Dendritic cell treated with granulocyte-macrophage colony-stimulating factor and Interleukin-4, amounts not matched to agents 40 ng/mL and 50 ng/mL, for 4 days (primary cell): ENCODE measurements at regions not wholly inside any gene's neighbourhood (a gene's known extent, or its start where the extent isn't known, plus 50 kb on each side); places are given as distances from the start of the nearest gene placed in this dataset.
"Not testable (repeated sequence)": the region's sequence is repeated elsewhere in the genome, so short reads cannot be mapped to it uniquely, and the experiment has no call there.

Experiments
- H3K27ac Mint-ChIP-seq: one replicate; pipeline ENCODE4 v1.8.0; 2022; ENCODE audit warnings: mild to moderate bottlenecking, mixed read lengths
- H3K27me3 Mint-ChIP-seq: one replicate; pipeline ENCODE4 v1.8.0; 2022; ENCODE audit warnings: mild to moderate bottlenecking, mixed read lengths
- H3K36me3 Mint-ChIP-seq: one replicate; pipeline ENCODE4 v1.8.0; 2022; ENCODE audit warnings: low read depth, mixed read lengths
- H3K4me1 Mint-ChIP-seq: one replicate; pipeline ENCODE4 v1.8.0; 2022; ENCODE audit warnings: low read depth, mixed read lengths
- H3K4me3 Mint-ChIP-seq: one replicate; pipeline ENCODE4 v1.8.0; 2022; ENCODE audit warnings: mild to moderate bottlenecking, moderate library complexity, mixed read lengths
- H3K9me3 Mint-ChIP-seq: one replicate; pipeline ENCODE4 v1.8.0; 2022; ENCODE audit warnings: mixed read lengths
- intact Hi-C: fragments of 100-400 bp; cut with micrococcal nuclease; formaldehyde crosslinking; loops from one replicate; pipeline ENCODE4 v1.15.0; 2022

GRCh38 chr2:187775196-187775595 is 221.0 kb upstream of the TFPI start:
- no peaks in the 10 kb centered on the region for H3K27me3 Mint-ChIP-seq
- no peak overlapping the region for H3K27ac Mint-ChIP-seq
- H3K4me1 Mint-ChIP-seq, result no peaks in the 10 kb centered on the region
- intact Hi-C loops, result no loop called here
- H3K4me3 Mint-ChIP-seq, result no peak overlapping the region
- no peaks in the 10 kb centered on the region for H3K36me3 Mint-ChIP-seq
- peaks cover 8% of the 10 kb centered on the region for H3K9me3 Mint-ChIP-seq

DNA sequence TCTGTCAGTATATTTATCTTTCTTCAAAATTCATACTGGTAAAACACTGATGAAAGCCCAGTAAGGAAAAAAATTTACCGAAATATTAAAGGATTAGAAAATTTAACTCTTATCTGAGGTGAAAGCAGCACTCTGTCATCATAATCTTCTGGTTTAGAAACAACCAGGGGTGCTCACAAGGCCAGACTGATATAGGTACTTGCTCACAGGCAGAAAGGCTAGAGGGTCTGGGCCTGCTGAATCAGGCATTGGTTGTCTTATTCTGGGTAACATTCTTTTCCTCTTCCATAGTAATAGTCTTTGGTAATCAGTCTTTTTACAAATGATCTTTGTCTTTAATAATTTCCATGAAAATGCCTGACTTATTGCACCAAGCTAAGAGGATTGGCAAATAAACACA is 221.4 kb upstream of the TFPI start:
- intact Hi-C loops, result no loop called here
- H3K4me1 Mint-ChIP-seq, result no peaks in the 10 kb centered on the region
- peaks cover 8% of the 10 kb centered on the region for H3K9me3 Mint-ChIP-seq
- H3K27ac Mint-ChIP-seq, result no peak overlapping the region
- no peaks in the 10 kb centered on the region for H3K36me3 Mint-ChIP-seq
- no peak overlapping the region for H3K4me3 Mint-ChIP-seq
- no peaks in the 10 kb centered on the region for H3K27me3 Mint-ChIP-seq

DNA sequence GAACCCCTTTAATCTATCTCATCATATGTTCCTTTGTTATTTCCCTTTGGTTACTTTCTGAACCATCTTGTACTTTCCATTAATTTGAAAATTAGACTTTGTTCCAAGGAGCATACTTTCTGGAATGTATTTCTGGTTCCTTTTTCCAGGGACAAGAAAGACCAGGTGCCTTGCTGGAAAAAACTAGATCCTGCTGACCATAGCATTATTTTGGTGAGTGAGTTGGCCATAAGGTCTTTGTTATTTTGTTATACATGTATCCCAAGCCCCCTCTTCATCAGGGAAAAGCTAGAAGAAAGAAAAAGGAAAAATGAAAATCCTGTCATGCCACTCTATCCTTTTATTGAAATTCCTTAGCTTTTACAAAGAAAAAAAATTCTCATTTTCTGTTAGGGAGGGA is 228.1 kb upstream of the TFPI start:
- Mint-ChIP-seq H3K4me1 (no peaks in the 10 kb centered on the region), H3K9me3 (no peaks in the 10 kb centered on the region), H3K27me3 (no peaks in the 10 kb centered on the region), H3K27ac (no peak overlapping the region), H3K36me3 (no peaks in the 10 kb centered on the region), H3K4me3 (no peak overlapping the region)
- intact Hi-C loops, result no loop called here

DNA sequence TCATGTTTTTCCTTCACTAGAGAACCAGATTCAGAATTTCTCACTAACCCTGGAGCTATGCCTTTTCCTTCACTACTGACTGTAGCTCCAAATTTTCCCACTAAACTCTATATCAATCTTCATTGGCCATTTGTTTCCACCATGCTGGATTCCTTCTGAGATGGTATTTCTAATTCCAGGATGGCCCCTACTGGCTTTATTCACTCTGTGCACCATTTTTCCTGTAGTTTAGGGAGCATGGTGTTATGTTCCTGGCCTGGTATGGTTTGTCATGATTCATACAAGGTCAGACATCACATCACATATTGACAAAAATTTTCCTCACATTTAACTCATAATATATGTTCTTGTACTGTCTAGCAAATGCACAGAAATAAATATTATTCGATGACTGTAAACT is 229.2 kb upstream of the TFPI start:
- no peaks in the 10 kb centered on the region for H3K9me3 Mint-ChIP-seq
- intact Hi-C loops, result no loop called here

GRCh38 chr2:187784138-187784537 is 229.9 kb upstream of the TFPI start:
- intact Hi-C loops, H3K4me1 Mint-ChIP-seq, H3K9me3 Mint-ChIP-seq, H3K27ac Mint-ChIP-seq, H3K36me3 Mint-ChIP-seq, H3K27me3 Mint-ChIP-seq, H3K4me3 Mint-ChIP-seq: not testable (repeated sequence)

More for the DNA sequence above, 229.2 kb upstream of the TFPI start:
- no peak overlapping the region for H3K27ac Mint-ChIP-seq
- H3K27me3 Mint-ChIP-seq, result no peaks in the 10 kb centered on the region
- no peaks in the 10 kb centered on the region for H3K36me3 Mint-ChIP-seq
- no peak overlapping the region for H3K4me3 Mint-ChIP-seq
- no peaks in the 10 kb centered on the region for H3K4me1 Mint-ChIP-seq

DNA sequence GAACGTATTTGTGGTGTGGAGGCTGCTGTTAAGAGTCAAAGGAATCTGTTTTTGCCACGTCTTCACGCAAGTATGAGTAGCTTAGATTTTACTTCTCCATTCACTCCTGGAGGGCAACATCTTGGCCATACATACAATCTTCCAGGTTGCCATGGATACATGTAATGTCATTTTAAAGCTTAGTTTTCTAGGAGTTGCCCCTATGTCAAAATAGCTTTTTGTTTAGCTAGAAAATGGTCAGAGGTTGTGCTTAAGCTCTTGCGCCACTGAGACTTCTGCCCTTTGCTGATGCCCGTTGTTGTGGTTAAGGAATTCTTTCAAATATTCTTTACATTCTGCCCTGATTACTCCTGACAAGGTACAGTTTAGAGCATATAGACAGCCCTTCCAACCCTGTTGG is 245.4 kb upstream of the TFPI start:
- H3K4me3 Mint-ChIP-seq, result no peak overlapping the region
- H3K27ac Mint-ChIP-seq, result no peak overlapping the region
- no peaks in the 10 kb centered on the region for H3K4me1 Mint-ChIP-seq
- H3K36me3 Mint-ChIP-seq, result no peaks in the 10 kb centered on the region
- intact Hi-C loops, result no loop called here
- H3K27me3 Mint-ChIP-seq, result no peaks in the 10 kb centered on the region
- peaks cover 18% of the 10 kb centered on the region for H3K9me3 Mint-ChIP-seq

DNA sequence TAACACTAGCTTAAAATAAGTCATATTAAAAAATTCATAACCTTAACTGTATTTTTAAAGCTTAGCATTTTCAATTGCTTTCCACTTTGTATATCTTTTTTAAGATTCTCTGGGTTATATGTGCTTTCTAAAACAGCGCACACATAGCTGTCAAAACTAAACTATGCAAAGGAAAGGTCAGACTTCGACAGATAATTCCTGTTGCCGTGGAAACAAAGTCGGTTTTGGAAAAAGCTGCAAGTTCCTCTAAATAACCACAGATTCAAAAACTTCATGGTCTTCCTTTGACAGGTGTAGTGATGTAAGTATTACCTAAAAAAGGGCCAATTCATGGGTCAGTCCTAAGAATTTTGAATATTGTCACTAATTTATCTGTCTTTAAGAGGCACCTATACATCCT is 249.6 kb upstream of the TFPI start:
- Mint-ChIP-seq H3K4me1 (no peaks in the 10 kb centered on the region), H3K27ac (no peak overlapping the region), H3K36me3 (no peaks in the 10 kb centered on the region), H3K4me3 (no peak overlapping the region), H3K9me3 (peaks cover 24% of the 10 kb centered on the region), H3K27me3 (no peaks in the 10 kb centered on the region)
- intact Hi-C loops, result no loop called here

GRCh38 chr2:187815113-187815512 is 260.9 kb upstream of the TFPI start:
- H3K27me3 Mint-ChIP-seq, result no peaks in the 10 kb centered on the region
- H3K4me1 Mint-ChIP-seq, result no peaks in the 10 kb centered on the region
- intact Hi-C loops, result no loop called here
- H3K4me3 Mint-ChIP-seq, result no peak overlapping the region
- H3K27ac Mint-ChIP-seq, result no peak overlapping the region
- no peaks in the 10 kb centered on the region for H3K36me3 Mint-ChIP-seq
- H3K9me3 Mint-ChIP-seq, result peaks cover 12% of the 10 kb centered on the region

GRCh38 chr2:187819624-187820023 is 265.4 kb upstream of the TFPI start:
- H3K4me1 Mint-ChIP-seq, result no peaks in the 10 kb centered on the region
- intact Hi-C loops, result no loop called here
- no peaks in the 10 kb centered on the region for H3K36me3 Mint-ChIP-seq
- H3K4me3 Mint-ChIP-seq, result no peak overlapping the region
- H3K9me3 Mint-ChIP-seq, result peaks cover 12% of the 10 kb centered on the region
- H3K27me3 Mint-ChIP-seq, result no peaks in the 10 kb centered on the region
- H3K27ac Mint-ChIP-seq, result no peak overlapping the region

GRCh38 chr2:187825108-187825507 is 270.9 kb upstream of the TFPI start:
- peaks cover 8% of the 10 kb centered on the region for H3K9me3 Mint-ChIP-seq
- no peaks in the 10 kb centered on the region for H3K4me1 Mint-ChIP-seq
- no peaks in the 10 kb centered on the region for H3K36me3 Mint-ChIP-seq
- intact Hi-C loops, result no loop called here
- no peak overlapping the region for H3K4me3 Mint-ChIP-seq
- H3K27me3 Mint-ChIP-seq, result no peaks in the 10 kb centered on the region
- no peak overlapping the region for H3K27ac Mint-ChIP-seq

- H3K9me3 Mint-ChIP-seq, result peaks cover 8% of the 10 kb centered on the region
- H3K4me3 Mint-ChIP-seq, result no peak overlapping the region
- no peaks in the 10 kb centered on the region for H3K27me3 Mint-ChIP-seq
- intact Hi-C loops, result no loop called here
- H3K4me1 Mint-ChIP-seq, result no peaks in the 10 kb centered on the region
- no peaks in the 10 kb centered on the region for H3K36me3 Mint-ChIP-seq
- H3K27ac Mint-ChIP-seq, result no peak overlapping the region
Observed at GRCh38 chr2:187826023-187826422, 271.8 kb upstream of the TFPI start.

DNA sequence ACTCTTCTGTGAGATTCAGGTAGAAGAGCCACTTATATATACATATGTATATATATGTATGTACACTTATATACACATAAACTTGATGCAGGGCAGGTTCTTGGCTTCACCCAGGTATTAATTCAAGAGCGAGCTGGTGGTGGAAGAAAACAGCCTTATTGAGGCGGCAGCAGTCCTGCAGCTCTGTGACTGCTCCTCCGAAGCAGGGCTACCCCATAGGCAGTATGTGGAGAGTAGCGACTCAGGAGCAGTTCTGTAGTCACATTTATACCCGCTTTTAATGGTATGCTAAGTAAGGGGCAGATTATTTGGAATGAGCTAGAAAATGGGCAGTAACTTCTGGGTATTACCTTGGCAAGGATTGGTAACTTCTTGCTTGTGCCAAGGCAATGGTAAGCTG is 280.6 kb upstream of the TFPI start:
- intact Hi-C loops, result no loop called here

GRCh38 chr2:187838690-187839089 is 284.5 kb upstream of the TFPI start:
- intact Hi-C loops, result no loop called here
- Mint-ChIP-seq H3K4me3 (no peak overlapping the region), H3K27me3 (no peaks in the 10 kb centered on the region), H3K27ac (no peak overlapping the region), H3K9me3 (no peaks in the 10 kb centered on the region), H3K4me1 (no peaks in the 10 kb centered on the region), H3K36me3 (no peaks in the 10 kb centered on the region)

More for the DNA sequence above, 280.6 kb upstream of the TFPI start:
- H3K4me3 Mint-ChIP-seq, result no peak overlapping the region
- H3K36me3 Mint-ChIP-seq, result no peaks in the 10 kb centered on the region
- no peaks in the 10 kb centered on the region for H3K4me1 Mint-ChIP-seq
- H3K27ac Mint-ChIP-seq, result no peak overlapping the region
- no peaks in the 10 kb centered on the region for H3K27me3 Mint-ChIP-seq
- H3K9me3 Mint-ChIP-seq, result no peaks in the 10 kb centered on the region

DNA sequence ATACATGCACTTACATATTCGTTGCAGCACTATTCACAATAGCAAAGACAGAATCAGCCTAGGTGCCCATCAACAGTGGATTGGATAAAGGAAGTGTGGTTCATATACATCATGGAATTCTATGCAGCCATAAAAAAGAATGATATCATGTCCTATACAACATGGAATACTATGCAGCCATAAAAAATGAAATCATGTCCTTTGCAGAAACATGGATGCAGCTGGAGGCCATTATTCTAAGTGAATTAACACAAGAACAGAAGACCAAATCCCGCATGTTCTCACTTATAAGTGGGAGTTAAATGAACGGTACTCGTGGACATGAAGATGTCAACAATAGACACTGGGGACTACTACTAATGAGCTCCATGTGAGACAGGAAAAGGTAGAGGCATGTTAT is 288.1 kb upstream of the TFPI start:
- no peaks in the 10 kb centered on the region for H3K36me3 Mint-ChIP-seq
- H3K4me3 Mint-ChIP-seq, result no peak overlapping the region
- intact Hi-C loops, result loop anchor here (5.0 kb wide), 1 partner anchor 260 kb away; no protein-coding TSS in a partner anchor
- H3K27me3 Mint-ChIP-seq, result no peaks in the 10 kb centered on the region
- no peak overlapping the region for H3K27ac Mint-ChIP-seq
- no peaks in the 10 kb centered on the region for H3K9me3 Mint-ChIP-seq
- no peaks in the 10 kb centered on the region for H3K4me1 Mint-ChIP-seq

DNA sequence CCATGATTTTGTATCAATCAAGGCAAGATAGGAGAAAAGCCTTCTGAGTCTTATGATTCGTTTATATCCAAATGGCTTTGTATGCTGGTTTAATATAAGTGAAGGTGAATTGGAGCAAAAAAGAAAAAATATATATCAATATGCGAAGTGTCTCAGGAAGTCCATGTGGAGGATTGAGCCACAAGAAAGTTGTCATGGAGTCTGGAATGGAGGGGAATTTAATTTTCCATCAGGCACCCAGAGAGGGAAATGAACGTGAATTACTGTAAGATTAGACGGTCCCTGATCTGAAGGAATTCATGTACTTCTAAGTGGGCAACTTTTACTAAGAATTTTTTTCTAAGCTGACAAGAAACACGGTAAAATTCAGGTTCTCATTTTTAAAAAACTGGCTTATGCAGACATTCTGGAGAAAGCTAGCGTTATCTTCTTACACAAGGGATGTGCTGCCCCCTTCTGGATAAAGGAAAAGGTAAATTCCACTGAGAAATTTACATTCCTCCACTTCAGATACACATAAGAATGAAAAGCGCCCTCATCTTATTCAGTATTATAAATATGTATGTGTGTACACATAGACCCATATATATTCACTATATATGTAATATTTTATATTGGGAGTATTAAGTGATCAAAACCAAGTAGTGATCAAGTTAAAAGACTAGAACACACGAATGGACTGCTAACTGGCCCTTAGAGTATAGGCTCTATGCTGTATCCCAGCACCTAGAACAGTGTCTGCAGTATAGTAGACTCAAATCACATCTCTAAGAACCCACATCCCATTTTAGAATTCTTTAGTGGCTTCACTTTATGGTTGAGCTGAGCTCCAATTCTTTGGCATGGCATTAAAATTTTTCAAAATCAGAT is 289.0 kb upstream of the TFPI start:
- Mint-ChIP-seq H3K27me3 (no peaks in the 10 kb centered on the region), H3K36me3 (no peaks in the 10 kb centered on the region), H3K9me3 (no peaks in the 10 kb centered on the region), H3K4me1 (no peaks in the 10 kb centered on the region), H3K4me3 (no peak overlapping the region), H3K27ac (no peak overlapping the region)
- intact Hi-C loops, result loop anchor here (5.0 kb wide), 1 partner anchor 261 kb away; no protein-coding TSS in a partner anchor
